Hepatocyte (in vitro differentiated cells): ENCODE measurements at regions not wholly inside any gene's neighbourhood (a gene's known extent, or its start where the extent isn't known, plus 50 kb on each side); places are given as distances from the start of the nearest gene placed in this dataset.
A peak's percentile ranks its signal among the peaks of the same experiment; 100 is the strongest.

Experiments used
- DNase-seq: peaks from one replicate; pipeline ENCODE4 v3.0.0-alpha.2; 2016; ENCODE audit warnings: low spot score
- H2AFZ ChIP-seq: fragments of 200-600 bp; sonication (generic); 2 replicates; pipeline ENCODE4 v1.6.0; 2016; ENCODE audit warnings: antibody characterized with exemption, mild to moderate bottlenecking
- H3K27ac ChIP-seq: fragments of 200-600 bp; sonication (generic); 2 replicates; pipeline ENCODE4 v1.5.1; 2016; ENCODE audit warnings: mild to moderate bottlenecking
- H3K27me3 ChIP-seq: fragments of 200-600 bp; sonication (generic); 2 replicates; pipeline ENCODE4 v1.6.1; 2016
- H3K36me3 ChIP-seq: fragments of 200-600 bp; sonication (generic); replicated peaks from 2 replicates; pipeline ENCODE4 v1.5.1; 2016; ENCODE audit warnings: low read depth; ENCODE audit not compliant: insufficient read depth
- H3K4me1 ChIP-seq: fragments of 200-600 bp; sonication (generic); 2 replicates; pipeline ENCODE4 v1.5.1; 2016; ENCODE audit warnings: mild to moderate bottlenecking, moderate library complexity; ENCODE audit not compliant: insufficient read depth
- H3K4me2 ChIP-seq: fragments of 200-600 bp; sonication (generic); 2 replicates; pipeline ENCODE4 v1.6.0; 2016
- H3K4me3 ChIP-seq: fragments of 200-600 bp; sonication (generic); 2 replicates; pipeline ENCODE4 v1.5.1; 2016; ENCODE audit warnings: mild to moderate bottlenecking
- H3K79me2 ChIP-seq: fragments of 200-600 bp; sonication (generic); 2 replicates; pipeline ENCODE4 v1.6.0; 2017; ENCODE audit warnings: mild to moderate bottlenecking
- H3K9me2 ChIP-seq: fragments of 200-600 bp; sonication (generic); replicated peaks from 2 replicates; pipeline ENCODE4 v1.6.0; 2017; ENCODE audit warnings: mild to moderate bottlenecking; ENCODE audit not compliant: insufficient read depth
- H3K9me3 ChIP-seq: fragments of 200-600 bp; sonication (generic); 2 replicates; pipeline ENCODE4 v1.5.1; 2016; ENCODE audit warnings: low read depth, mild to moderate bottlenecking
- H4K20me1 ChIP-seq: fragments of 200-600 bp; sonication (generic); 2 replicates; pipeline ENCODE4 v1.6.0; 2016; ENCODE audit warnings: mild to moderate bottlenecking; ENCODE audit not compliant: insufficient read depth, poor library complexity, severe bottlenecking
- CTCF ChIP-seq: fragments of 200-600 bp; sonication (generic); IDR thresholded peaks from 2 replicates; pipeline ENCODE4 v1.5.1; 2016; ENCODE audit warnings: antibody characterized with exemption, mild to moderate bottlenecking; ENCODE audit not compliant: poor library complexity
- EZH2 ChIP-seq: fragments of 200-600 bp; sonication (generic); IDR thresholded peaks from 2 replicates; pipeline ENCODE4 v1.6.1; 2016; ENCODE audit warnings: antibody characterized with exemption, mild to moderate bottlenecking, borderline replicate concordance
- EZH2phosphoT487 ChIP-seq: fragments of 200-600 bp; sonication (generic); IDR thresholded peaks from one replicate; pipeline ENCODE4 v1.6.1; 2018; ENCODE audit warnings: antibody characterized with exemption, mild to moderate bottlenecking, low read depth, moderate library complexity; ENCODE audit not compliant: unreplicated experiment, severe bottlenecking
- WGBS: methylation state at CpG from one replicate; pipeline ENCODE4 v1.1.6; 2016; ENCODE audit warnings: low lambda C conversion rate; ENCODE audit errors: missing lambda C conversion rate; 5-methylcytosine and 5-hydroxymethylcytosine counted together

DNA sequence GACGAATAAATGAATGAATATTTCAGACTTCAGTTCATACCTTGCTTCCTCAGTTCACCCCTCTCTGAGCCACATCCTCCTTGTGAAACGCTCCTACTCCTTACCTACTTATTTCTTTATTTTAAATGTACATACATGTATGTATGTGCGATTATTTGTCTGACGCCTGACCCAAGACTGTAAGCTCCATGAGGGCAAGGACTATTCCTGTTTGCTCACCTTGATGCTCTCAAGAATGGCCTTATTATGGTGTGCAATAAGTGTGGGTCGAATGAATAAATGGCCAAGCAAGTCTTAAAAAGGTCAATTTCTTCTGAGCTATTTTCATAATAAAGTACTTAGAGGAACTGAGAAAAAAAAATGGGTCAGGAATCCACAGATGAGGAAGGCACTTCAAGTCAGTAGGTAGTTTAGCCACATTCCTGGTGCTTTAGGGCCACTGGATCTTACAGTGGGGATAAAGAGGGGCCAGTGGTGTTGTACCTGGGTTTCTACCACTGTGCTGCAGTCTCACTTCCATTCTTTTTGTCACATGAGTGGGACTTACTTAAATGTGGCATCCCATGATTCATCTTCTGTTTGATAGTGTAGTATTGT lies 74.7 kb downstream of the SDC1 start:
- TF ChIP-seq EZH2phosphoT487, result no peak
- Histone ChIP-seq H3K9me2 (no peaks in the 10 kb centered on the region), H3K27ac (no peak overlapping the region), H3K27me3 (no peaks in the 10 kb centered on the region), H3K9me3 (no peaks in the 10 kb centered on the region), H3K4me2 (no peak overlapping the region), H4K20me1 (no peaks in the 10 kb centered on the region), H3K4me3 (no peak overlapping the region), H3K4me1 (peaks cover 10% of the 10 kb centered on the region), H3K79me2 (no peaks in the 10 kb centered on the region), H3K36me3 (no peaks in the 10 kb centered on the region), H2AFZ (no peak overlapping the region)
- DNase-seq, result no peak
- 88% methylated on average over 5 of the region's 5 CpGs for WGBS

DNA sequence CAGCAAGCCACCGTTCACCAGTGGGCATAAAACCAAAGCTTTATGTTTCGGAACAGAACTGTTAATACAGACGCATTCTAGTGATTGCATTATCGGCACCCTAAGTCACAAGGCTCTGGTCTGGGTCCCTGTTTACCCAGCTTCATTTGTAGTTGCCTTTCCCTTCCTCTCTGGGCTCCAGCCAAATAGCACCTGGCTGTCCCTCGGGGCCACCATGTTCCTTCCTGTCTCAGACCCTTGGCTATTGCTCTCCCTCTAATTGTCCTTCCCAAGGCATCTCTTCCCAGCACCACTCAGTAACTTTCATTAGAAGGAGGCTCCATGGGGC lies 75.3 kb downstream of the SDC1 start:
- Histone ChIP-seq H3K27me3 (no peaks in the 10 kb centered on the region), H4K20me1 (no peaks in the 10 kb centered on the region), H3K79me2 (no peaks in the 10 kb centered on the region), H3K36me3 (no peaks in the 10 kb centered on the region), H3K4me2 (no peak overlapping the region), H3K9me2 (no peaks in the 10 kb centered on the region), H3K4me3 (no peak overlapping the region), H3K27ac (no peak overlapping the region), H2AFZ (no peak overlapping the region), H3K4me1 (peaks cover 10% of the 10 kb centered on the region), H3K9me3 (no peaks in the 10 kb centered on the region)
- DNase-seq, result no peak
- WGBS, result 87% methylated on average over 5 of the region's 5 CpGs
- TF ChIP-seq EZH2phosphoT487 (no peak), EZH2 (no peak), CTCF (no peak)

DNA sequence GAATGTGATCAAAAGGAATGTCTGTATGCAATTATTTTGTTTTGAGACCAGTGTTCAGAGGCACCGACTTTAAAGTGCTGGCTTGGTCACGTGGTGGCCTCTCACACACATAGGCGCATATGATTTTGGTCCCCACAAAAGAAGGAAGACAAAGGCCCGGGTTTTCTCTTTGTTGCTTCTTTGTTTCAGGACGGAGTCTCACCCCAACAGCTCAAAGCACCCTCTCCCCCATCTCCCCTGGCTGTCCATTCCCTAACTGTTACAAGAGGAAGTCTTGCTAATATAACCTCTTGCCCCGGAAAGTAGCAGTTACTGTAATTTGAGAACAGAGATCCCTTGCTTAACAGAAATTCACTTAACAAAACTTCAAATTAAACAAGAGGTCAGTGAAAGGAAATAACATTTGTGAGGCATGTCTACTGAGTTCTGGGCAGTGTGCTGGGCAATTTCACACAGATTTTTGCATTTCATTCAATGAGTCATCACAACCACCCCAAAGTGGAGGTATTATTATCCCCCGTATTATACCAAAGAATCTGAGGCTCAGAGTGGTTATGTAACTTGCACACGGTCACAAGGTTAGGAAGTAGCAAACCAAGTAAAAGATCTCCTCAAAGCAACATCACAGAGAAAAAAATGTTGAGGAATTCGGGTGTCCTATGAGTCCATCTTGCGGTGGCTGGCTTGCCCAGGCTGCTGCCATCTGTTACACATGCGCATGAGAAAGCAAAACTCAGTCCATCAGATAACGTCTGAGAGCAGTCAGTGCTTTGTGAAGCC lies 75.8 kb downstream of the SDC1 start:
- peaks cover 10% of the 10 kb centered on the region for H3K4me1 ChIP-seq

More for the DNA sequence above, 75.8 kb downstream of the SDC1 start:
- H3K9me3 ChIP-seq, result no peaks in the 10 kb centered on the region
- WGBS, result 43% methylated on average over 12 of the region's 12 CpGs
- no peaks in the 10 kb centered on the region for H3K27me3 ChIP-seq
- no peaks in the 10 kb centered on the region for H4K20me1 ChIP-seq
- H2AFZ ChIP-seq, result no peak overlapping the region
- TF ChIP-seq CTCF (no peak), EZH2 (no peak), EZH2phosphoT487 (no peak)
- DNase-seq, result no peak
- no peaks in the 10 kb centered on the region for H3K36me3 ChIP-seq
- H3K79me2 ChIP-seq, result no peaks in the 10 kb centered on the region
- H3K27ac ChIP-seq, result peak overlapping the region; percentile 55
- no peaks in the 10 kb centered on the region for H3K9me2 ChIP-seq
- no peak overlapping the region for H3K4me3 ChIP-seq
- peak overlapping the region; percentile 20 for H3K4me2 ChIP-seq
